NB4 (cell line): ENCODE measurements at regions not wholly inside any gene's neighbourhood (a gene's known extent, or its start where the extent isn't known, plus 50 kb on each side); places are given as distances from the start of the nearest gene placed in this dataset.
"Not testable (repeated sequence)": the region's sequence is repeated elsewhere in the genome, so short reads cannot be mapped to it uniquely, and the experiment has no call there.

ENCODE experiments used
- DNase-seq: peaks from one replicate; pipeline ENCODE4 v3.0.0; 2010; ENCODE audit warnings: low read depth
- H3K4me3 ChIP-seq: one replicate; pipeline ENCODE4 v1.5.1; 2011; ENCODE audit warnings: mild to moderate bottlenecking, low read depth, low read length, moderate library complexity
- MYC ChIP-seq: IDR thresholded peaks from 2 replicates; pipeline ENCODE4 v1.6.1; 2011; ENCODE audit warnings: low read depth, low read length
- POLR2A ChIP-seq: IDR thresholded peaks from 2 replicates; pipeline ENCODE4 v1.6.1; 2011; ENCODE audit warnings: mild to moderate bottlenecking; ENCODE audit not compliant: insufficient read length; ENCODE audit errors: extremely low read depth
- TF ChIP-seq, protein P1 (sequence below): IDR thresholded peaks from 2 replicates; pipeline ENCODE4 v1.6.1; 2011; ENCODE audit warnings: low read depth, low read length
- TF ChIP-seq, protein P2 (sequence below): IDR thresholded peaks from one replicate; pipeline ENCODE4 v1.5.1; 2012; ENCODE audit warnings: low read depth, low read length

DNA sequence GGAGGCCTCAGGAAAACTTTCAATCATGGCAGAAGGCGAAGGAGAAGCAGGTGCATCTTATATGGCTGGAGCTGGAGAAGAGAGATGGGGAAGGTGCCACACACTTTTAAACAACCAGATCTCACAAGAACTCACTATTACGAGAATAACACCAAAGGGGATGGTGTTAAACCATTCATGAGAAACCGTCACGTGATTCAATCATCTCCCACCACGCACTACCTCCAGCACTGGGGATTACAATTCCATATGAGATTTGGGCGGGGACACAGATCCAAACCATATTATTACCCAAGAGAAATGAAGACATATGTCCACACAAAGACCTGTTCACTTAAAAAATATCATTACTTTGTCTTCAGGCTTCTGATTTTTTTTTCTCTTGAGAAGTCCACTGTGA is 518.5 kb downstream of the DCDC2C start:
- TF ChIP-seq, protein P1, sequence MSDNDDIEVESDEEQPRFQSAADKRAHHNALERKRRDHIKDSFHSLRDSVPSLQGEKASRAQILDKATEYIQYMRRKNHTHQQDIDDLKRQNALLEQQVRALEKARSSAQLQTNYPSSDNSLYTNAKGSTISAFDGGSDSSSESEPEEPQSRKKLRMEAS: no peak
- TF ChIP-seq POLR2A (no peak), MYC (no peak)
- TF ChIP-seq, protein P2, sequence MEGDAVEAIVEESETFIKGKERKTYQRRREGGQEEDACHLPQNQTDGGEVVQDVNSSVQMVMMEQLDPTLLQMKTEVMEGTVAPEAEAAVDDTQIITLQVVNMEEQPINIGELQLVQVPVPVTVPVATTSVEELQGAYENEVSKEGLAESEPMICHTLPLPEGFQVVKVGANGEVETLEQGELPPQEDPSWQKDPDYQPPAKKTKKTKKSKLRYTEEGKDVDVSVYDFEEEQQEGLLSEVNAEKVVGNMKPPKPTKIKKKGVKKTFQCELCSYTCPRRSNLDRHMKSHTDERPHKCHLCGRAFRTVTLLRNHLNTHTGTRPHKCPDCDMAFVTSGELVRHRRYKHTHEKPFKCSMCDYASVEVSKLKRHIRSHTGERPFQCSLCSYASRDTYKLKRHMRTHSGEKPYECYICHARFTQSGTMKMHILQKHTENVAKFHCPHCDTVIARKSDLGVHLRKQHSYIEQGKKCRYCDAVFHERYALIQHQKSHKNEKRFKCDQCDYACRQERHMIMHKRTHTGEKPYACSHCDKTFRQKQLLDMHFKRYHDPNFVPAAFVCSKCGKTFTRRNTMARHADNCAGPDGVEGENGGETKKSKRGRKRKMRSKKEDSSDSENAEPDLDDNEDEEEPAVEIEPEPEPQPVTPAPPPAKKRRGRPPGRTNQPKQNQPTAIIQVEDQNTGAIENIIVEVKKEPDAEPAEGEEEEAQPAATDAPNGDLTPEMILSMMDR: no peak
- no peak for DNase-seq

DNA sequence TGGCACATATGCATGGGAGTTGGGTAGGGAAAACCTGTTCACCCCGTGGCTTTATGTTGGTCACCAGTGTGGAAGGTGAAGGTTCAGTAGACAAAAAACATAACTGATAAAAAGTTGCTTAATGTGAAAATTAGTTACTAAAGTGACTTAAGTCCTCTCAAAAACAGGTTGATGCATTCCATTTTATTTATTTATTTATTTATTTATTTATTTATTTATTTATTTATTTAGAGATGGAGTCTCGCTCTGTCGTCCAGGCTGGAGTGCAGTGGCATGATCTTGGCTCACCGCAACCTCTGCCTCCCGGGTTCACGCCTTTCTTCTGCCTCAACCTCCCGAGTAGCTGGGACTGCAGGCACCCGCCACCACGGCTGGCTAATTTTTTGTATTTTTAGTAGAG is 541.0 kb downstream of the DCDC2C start:
- DNase-seq: not testable (repeated sequence)

More for the DNA sequence above, 518.5 kb downstream of the DCDC2C start:
- H3K4me3 ChIP-seq: no peak overlapping the region

GRCh38 chr2:4246364-4247131 is 543.2 kb downstream of the DCDC2C start:
- TF ChIP-seq, protein P1: no peak
- TF ChIP-seq, protein P2: no peak
- TF ChIP-seq POLR2A: no peak
- TF ChIP-seq MYC: no peak
- no peak overlapping the region for H3K4me3 ChIP-seq
- DNase-seq: no peak

More for the DNA sequence above, 541.0 kb downstream of the DCDC2C start:
- H3K4me3 ChIP-seq: not testable (repeated sequence)

DNA sequence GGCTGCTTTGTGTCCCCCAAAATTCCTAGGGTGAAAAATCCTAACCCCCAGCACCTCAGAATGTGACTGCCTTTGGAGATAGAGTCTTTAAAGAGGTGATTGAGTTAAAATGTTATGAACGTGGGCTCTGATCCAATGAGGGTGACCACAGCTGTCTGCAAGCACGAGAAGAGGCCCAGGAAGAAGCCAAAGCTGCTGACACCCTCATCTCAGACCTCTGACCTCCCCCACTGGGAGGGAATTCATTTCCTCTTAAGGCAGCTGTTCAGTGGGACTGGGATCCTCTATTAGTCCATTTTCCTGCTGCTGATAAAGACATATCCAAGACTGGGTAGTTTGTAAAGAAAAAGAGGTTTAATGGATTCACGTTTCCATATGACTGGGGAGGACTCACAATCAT is 544.4 kb downstream of the DCDC2C start:
- no peak for DNase-seq
- no peak overlapping the region for H3K4me3 ChIP-seq
- TF ChIP-seq, protein P1: no peak
- TF ChIP-seq, protein P2: no peak
- TF ChIP-seq MYC: no peak
- TF ChIP-seq POLR2A: no peak

DNA sequence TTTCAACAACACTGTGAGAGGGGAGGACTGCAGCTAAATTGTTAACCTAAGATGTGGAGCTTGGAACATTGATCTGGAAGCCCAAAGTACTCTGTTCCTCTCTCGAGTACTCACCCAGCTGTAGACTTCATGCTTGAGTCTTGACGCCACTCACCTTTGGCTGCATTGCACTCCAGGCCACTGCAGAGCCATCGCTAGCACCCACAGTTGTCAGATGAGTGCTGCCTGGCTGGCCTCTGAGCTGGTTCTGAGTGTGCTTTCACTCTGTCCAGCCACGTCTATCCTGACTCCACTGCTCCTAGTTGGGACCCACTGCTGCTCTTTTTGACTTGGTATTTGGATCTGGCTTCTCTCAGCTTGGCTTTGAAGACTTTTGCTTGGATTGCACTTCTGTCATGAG is 552.1 kb downstream of the DCDC2C start:
- DNase-seq: no peak
- H3K4me3 ChIP-seq: no peak overlapping the region
- TF ChIP-seq, protein P2: no peak
- TF ChIP-seq POLR2A (no peak), MYC (no peak)
- TF ChIP-seq, protein P1: no peak

GRCh38 chr2:4256351-4256750 is 553.0 kb downstream of the DCDC2C start:
- TF ChIP-seq, protein P2: no peak
- TF ChIP-seq, protein P1: no peak
- TF ChIP-seq MYC (no peak), POLR2A (no peak)
- DNase-seq: peak; percentile 15

More at GRCh38 chr2:4256351-4256750, 553.0 kb downstream of the DCDC2C start:
- H3K4me3 ChIP-seq: no peak overlapping the region
